ENCODE measurements at regions not wholly inside any gene's neighbourhood (a gene's known extent, or its start where the extent isn't known, plus 50 kb on each side); places are given as distances from the start of the nearest gene placed in this dataset.

GRCh38 chrX:43018031-43018430, 240.1 kb upstream of the PPP1R2C start:
- no peak for DNase-seq (ENCODE audit: low spot score)

GRCh38 chrX:43019021-43019420, 241.1 kb upstream of the PPP1R2C start:
- DNase-seq (ENCODE audit: low spot score), result no peak

GRCh38 chrX:43025806-43026315, 247.9 kb upstream of the PPP1R2C start:
- DNase-seq (ENCODE audit: low spot score), result no peak

- DNase-seq (ENCODE audit: low spot score), result no peak
These were observed 286.1 kb upstream of the PPP1R2C start for GRCh38 chrX:43064096-43064495.

- DNase-seq (ENCODE audit: low spot score), result no peak
These were observed 288.0 kb upstream of the PPP1R2C start for GRCh38 chrX:43065978-43066377.

- DNase-seq (ENCODE audit: low spot score), result no peak
These were observed 290.7 kb upstream of the PPP1R2C start for GRCh38 chrX:43068639-43069038.

GRCh38 chrX:43083016-43083415, 305.1 kb upstream of the PPP1R2C start:
- no peak for DNase-seq (ENCODE audit: low spot score)

GRCh38 chrX:43087830-43088229, 309.9 kb upstream of the PPP1R2C start:
- no peak for DNase-seq (ENCODE audit: low spot score)

GRCh38 chrX:43096830-43097229, 318.9 kb upstream of the PPP1R2C start:
- no peak for DNase-seq (ENCODE audit: low spot score)

GRCh38 chrX:43106009-43106408, 328.0 kb upstream of the PPP1R2C start:
- DNase-seq (ENCODE audit: low spot score), result no peak

GRCh38 chrX:43108828-43109227, 330.9 kb upstream of the PPP1R2C start:
- no peak for DNase-seq (ENCODE audit: low spot score)

GRCh38 chrX:43121637-43122036, 343.7 kb upstream of the PPP1R2C start:
- no peak for DNase-seq (ENCODE audit: low spot score)

- DNase-seq (ENCODE audit: low spot score), result no peak
These were observed 361.7 kb upstream of the PPP1R2C start for GRCh38 chrX:43139645-43140044.

GRCh38 chrX:43140582-43140981, 362.6 kb upstream of the PPP1R2C start:
- DNase-seq (ENCODE audit: low spot score), result no peak

- no peak for DNase-seq (ENCODE audit: low spot score)
These were observed 363.9 kb upstream of the PPP1R2C start for GRCh38 chrX:43141885-43142284.

GRCh38 chrX:43148305-43148704, 370.3 kb upstream of the PPP1R2C start:
- no peak for DNase-seq (ENCODE audit: low spot score)

GRCh38 chrX:43165343-43165920, 387.5 kb upstream of the PPP1R2C start:
- no peak for DNase-seq (ENCODE audit: low spot score)

- no peak for DNase-seq (ENCODE audit: low spot score)
These were observed 388.9 kb upstream of the PPP1R2C start for GRCh38 chrX:43166874-43167273.

- DNase-seq (ENCODE audit: low spot score), result no peak
These were observed 397.5 kb upstream of the PPP1R2C start for GRCh38 chrX:43175434-43175833.

- no peak for DNase-seq (ENCODE audit: low spot score)
These were observed 398.7 kb upstream of the PPP1R2C start for GRCh38 chrX:43176686-43177085.

GRCh38 chrX:43188296-43188695, 410.3 kb upstream of the PPP1R2C start:
- no peak for DNase-seq (ENCODE audit: low spot score)

GRCh38 chrX:43211570-43211969, 433.6 kb upstream of the PPP1R2C start:
- DNase-seq (ENCODE audit: low spot score), result no peak

GRCh38 chrX:43218198-43218597, 437.9 kb upstream of the MAOA start:
- DNase-seq (ENCODE audit: low spot score), result no peak

GRCh38 chrX:43224496-43224895, 431.6 kb upstream of the MAOA start:
- no peak for DNase-seq (ENCODE audit: low spot score)
